Ascending aorta (tissue), 2 donors: ENCODE measurements at regions not wholly inside any gene's neighbourhood (a gene's known extent, or its start where the extent isn't known, plus 50 kb on each side); places are given as distances from the start of the nearest gene placed in this dataset.

Experiments
- DNase-seq, 2 donors: peaks; one replicate each; pipeline ENCODE4 v3.0.0-alpha.2; 2019; ENCODE audit warnings: low spot score in 2 of 2
- H3K27ac ChIP-seq, 2 donors: fragments of 200-600 bp; sonication (generic); one replicate each; pipeline ENCODE4 v1.5.1; 2016 to 2017; ENCODE audit warnings: mild to moderate bottlenecking in 1 of 2
- H3K27me3 ChIP-seq: fragments of 200-600 bp; sonication (generic); one replicate; pipeline ENCODE4 v1.5.1; 2017
- H3K36me3 ChIP-seq, 2 donors: fragments of 200-600 bp; sonication (generic); one replicate each; pipeline ENCODE4 v1.5.1; 2016
- H3K4me1 ChIP-seq, 2 donors: fragments of 200-600 bp; sonication (generic); one replicate each; pipeline ENCODE4 v1.5.1; 2016 to 2017; ENCODE audit warnings: mild to moderate bottlenecking in 1 of 2
- H3K4me3 ChIP-seq, 2 donors: fragments of 200-600 bp; sonication (generic); one replicate each; pipeline ENCODE4 v1.5.1; 2016 to 2017; ENCODE audit warnings: mild to moderate bottlenecking in 1 of 2
- H3K9me3 ChIP-seq, 2 donors: fragments of 200-600 bp; sonication (generic); one replicate each; pipeline ENCODE4 v1.5.1; 2016
- intact Hi-C: fragments of 100-400 bp; cut with DNase I; formaldehyde crosslinking; loops from one replicate; pipeline ENCODE4 v1.15.1; 2023
- TF ChIP-seq, protein P1 (sequence below), 3 experiments: fragments of 200-600 bp in 2 of 3; fragments of 450-650 bp in 1 of 3; sonication (generic) in 2 of 3; IDR thresholded peaks; one replicate each; pipeline ENCODE4 v1.5.1; 2016 to 2019; ENCODE audit warnings: antibody characterized with exemption in 3 of 3, mild to moderate bottlenecking in 1 of 3, moderate library complexity in 1 of 3

- no peaks in the 10 kb centered on the region for H3K27me3 ChIP-seq
- no peak overlapping the region for H3K4me3 ChIP-seq
- TF ChIP-seq, protein P1, sequence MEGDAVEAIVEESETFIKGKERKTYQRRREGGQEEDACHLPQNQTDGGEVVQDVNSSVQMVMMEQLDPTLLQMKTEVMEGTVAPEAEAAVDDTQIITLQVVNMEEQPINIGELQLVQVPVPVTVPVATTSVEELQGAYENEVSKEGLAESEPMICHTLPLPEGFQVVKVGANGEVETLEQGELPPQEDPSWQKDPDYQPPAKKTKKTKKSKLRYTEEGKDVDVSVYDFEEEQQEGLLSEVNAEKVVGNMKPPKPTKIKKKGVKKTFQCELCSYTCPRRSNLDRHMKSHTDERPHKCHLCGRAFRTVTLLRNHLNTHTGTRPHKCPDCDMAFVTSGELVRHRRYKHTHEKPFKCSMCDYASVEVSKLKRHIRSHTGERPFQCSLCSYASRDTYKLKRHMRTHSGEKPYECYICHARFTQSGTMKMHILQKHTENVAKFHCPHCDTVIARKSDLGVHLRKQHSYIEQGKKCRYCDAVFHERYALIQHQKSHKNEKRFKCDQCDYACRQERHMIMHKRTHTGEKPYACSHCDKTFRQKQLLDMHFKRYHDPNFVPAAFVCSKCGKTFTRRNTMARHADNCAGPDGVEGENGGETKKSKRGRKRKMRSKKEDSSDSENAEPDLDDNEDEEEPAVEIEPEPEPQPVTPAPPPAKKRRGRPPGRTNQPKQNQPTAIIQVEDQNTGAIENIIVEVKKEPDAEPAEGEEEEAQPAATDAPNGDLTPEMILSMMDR (IDR thresholded peaks at IDR 0.05) = no peak
- intact Hi-C loops = no loop called here
- no peaks in the 10 kb centered on the region for H3K4me1 ChIP-seq
- no peaks in the 10 kb centered on the region for H3K36me3 ChIP-seq
- peaks cover 0 to 10% of the 10 kb centered on the region in 2 donors for H3K9me3 ChIP-seq
- DNase-seq = no peak
- H3K27ac ChIP-seq = no peak overlapping the region
These were observed 135.4 kb upstream of the LARGE1 start for GRCh38 chr22:34055525-34056200.

DNA sequence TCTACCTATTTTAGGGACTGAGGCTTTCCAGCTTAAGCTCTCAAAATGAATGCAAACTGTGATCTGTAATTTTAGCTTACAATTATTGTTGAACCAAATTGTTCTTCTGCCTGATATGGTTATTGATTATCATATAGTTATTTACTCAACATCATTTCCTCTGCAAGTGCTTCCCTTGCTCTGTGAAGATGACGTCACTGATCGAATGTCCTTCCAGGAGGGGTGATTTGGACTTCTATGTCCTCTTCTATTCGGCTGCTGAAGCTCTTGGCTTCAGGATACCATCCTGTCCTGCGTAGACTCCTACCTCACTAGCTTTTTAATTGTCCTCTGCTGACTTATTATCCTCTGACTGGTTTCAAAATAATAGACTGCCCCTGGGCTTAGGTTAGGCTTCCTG lies 137.4 kb upstream of the LARGE1 start:
- intact Hi-C loops = no loop called here
- Histone ChIP-seq H3K27ac (no peak overlapping the region), H3K4me3 (no peak overlapping the region), H3K9me3 (peaks cover 0 to 10% of the 10 kb centered on the region in 2 donors), H3K36me3 (no peaks in the 10 kb centered on the region), H3K4me1 (no peaks in the 10 kb centered on the region), H3K27me3 (no peaks in the 10 kb centered on the region)
- no peak for DNase-seq
- TF ChIP-seq, protein P1 (IDR thresholded peaks at IDR 0.05) = no peak

DNA sequence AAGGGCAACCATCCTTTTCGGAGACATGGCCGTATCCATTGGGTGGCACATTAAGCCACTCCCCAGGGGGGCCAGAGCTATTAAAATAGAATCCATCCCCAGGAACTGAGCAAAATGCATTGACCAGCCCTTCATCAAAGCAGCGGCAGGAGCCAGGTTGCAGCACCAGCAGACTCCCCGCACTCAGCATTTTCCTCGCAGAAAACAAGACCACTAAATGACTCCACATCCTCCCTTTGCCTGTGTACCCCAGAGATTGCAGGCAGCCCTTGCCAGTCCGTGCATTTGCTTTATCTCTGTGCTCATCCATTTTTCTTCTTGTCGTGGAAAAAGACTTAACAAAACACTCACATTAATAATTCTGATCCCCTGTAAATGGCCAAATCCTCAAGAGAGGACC lies 144.4 kb upstream of the LARGE1 start:
- Histone ChIP-seq H3K27me3 (no peaks in the 10 kb centered on the region), H3K4me3 (no peak overlapping the region), H3K36me3 (no peaks in the 10 kb centered on the region), H3K9me3 (peaks cover 0 to 1% of the 10 kb centered on the region in 2 donors), H3K27ac (no peak overlapping the region), H3K4me1 (no peaks in the 10 kb centered on the region)
- intact Hi-C loops = no loop called here
- TF ChIP-seq, protein P1 (IDR thresholded peaks at IDR 0.05) = no peak
- no peak for DNase-seq

- Histone ChIP-seq H3K4me1 (no peaks in the 10 kb centered on the region), H3K9me3 (no peaks in the 10 kb centered on the region), H3K36me3 (no peaks in the 10 kb centered on the region), H3K4me3 (no peak overlapping the region), H3K27ac (no peak overlapping the region), H3K27me3 (no peaks in the 10 kb centered on the region)
- intact Hi-C loops = no loop called here
- DNase-seq = peak in 1 of 2 donors; percentile 10
- TF ChIP-seq, protein P1 (IDR thresholded peaks at IDR 0.05) = no peak
These were observed 146.8 kb upstream of the LARGE1 start for GRCh38 chr22:34067031-34067430.

- no peak for DNase-seq
- Histone ChIP-seq H3K27me3 (no peaks in the 10 kb centered on the region), H3K4me3 (no peak overlapping the region), H3K36me3 (no peaks in the 10 kb centered on the region), H3K27ac (no peak overlapping the region), H3K9me3 (no peaks in the 10 kb centered on the region), H3K4me1 (no peaks in the 10 kb centered on the region)
- intact Hi-C loops = no loop called here
- TF ChIP-seq, protein P1 (IDR thresholded peaks at IDR 0.05) = no peak
These were observed 147.7 kb upstream of the LARGE1 start for GRCh38 chr22:34068001-34068400.

GRCh38 chr22:34070051-34070450 lies 149.8 kb upstream of the LARGE1 start:
- intact Hi-C loops = no loop called here
- no peaks in the 10 kb centered on the region for H3K36me3 ChIP-seq
- TF ChIP-seq, protein P1 (IDR thresholded peaks at IDR 0.05) = no peak
- DNase-seq = no peak
- no peak overlapping the region for H3K27ac ChIP-seq
- H3K4me3 ChIP-seq = no peak overlapping the region
- H3K9me3 ChIP-seq = no peaks in the 10 kb centered on the region
- no peaks in the 10 kb centered on the region for H3K27me3 ChIP-seq
- H3K4me1 ChIP-seq = no peaks in the 10 kb centered on the region
